Endothelial cell (in vitro differentiated cells): ENCODE measurements at regions not wholly inside any gene's neighbourhood (a gene's known extent, or its start where the extent isn't known, plus 50 kb on each side); places are given as distances from the start of the nearest gene placed in this dataset.

Experiments
- DNase-seq: peaks from one replicate; pipeline ENCODE4 v3.0.0; 2021; ENCODE audit warnings: low spot score
- H3K27ac Mint-ChIP-seq: one replicate; pipeline ENCODE4 v1.8.0; 2021; ENCODE audit warnings: mixed read lengths, inconsistent platforms; ENCODE audit not compliant: unreplicated experiment
- H3K27me3 Mint-ChIP-seq: one replicate; pipeline ENCODE4 v1.8.0; 2021; ENCODE audit warnings: mild to moderate bottlenecking, moderate library complexity, mixed read lengths, inconsistent platforms; ENCODE audit not compliant: unreplicated experiment
- H3K36me3 Mint-ChIP-seq: one replicate; pipeline ENCODE4 v1.8.0; 2021; ENCODE audit warnings: mild to moderate bottlenecking, low read depth, mixed read lengths, inconsistent platforms; ENCODE audit not compliant: unreplicated experiment
- H3K4me1 Mint-ChIP-seq: one replicate; pipeline ENCODE4 v1.8.0; 2021; ENCODE audit warnings: mild to moderate bottlenecking, mixed read lengths, inconsistent platforms; ENCODE audit not compliant: unreplicated experiment
- H3K4me3 Mint-ChIP-seq: one replicate; pipeline ENCODE4 v1.8.0; 2021; ENCODE audit warnings: mild to moderate bottlenecking, mixed read lengths, inconsistent platforms; ENCODE audit not compliant: unreplicated experiment
- H3K9me3 Mint-ChIP-seq: one replicate; pipeline ENCODE4 v1.8.0; 2021; ENCODE audit warnings: mixed read lengths, inconsistent platforms; ENCODE audit not compliant: unreplicated experiment
- TF ChIP-seq, protein P1 (sequence below): fragments of 200-600 bp; sonication (generic); IDR thresholded peaks from one replicate; pipeline ENCODE4 v1.5.0; 2021; ENCODE audit warnings: antibody characterized with exemption; ENCODE audit not compliant: unreplicated experiment

DNA sequence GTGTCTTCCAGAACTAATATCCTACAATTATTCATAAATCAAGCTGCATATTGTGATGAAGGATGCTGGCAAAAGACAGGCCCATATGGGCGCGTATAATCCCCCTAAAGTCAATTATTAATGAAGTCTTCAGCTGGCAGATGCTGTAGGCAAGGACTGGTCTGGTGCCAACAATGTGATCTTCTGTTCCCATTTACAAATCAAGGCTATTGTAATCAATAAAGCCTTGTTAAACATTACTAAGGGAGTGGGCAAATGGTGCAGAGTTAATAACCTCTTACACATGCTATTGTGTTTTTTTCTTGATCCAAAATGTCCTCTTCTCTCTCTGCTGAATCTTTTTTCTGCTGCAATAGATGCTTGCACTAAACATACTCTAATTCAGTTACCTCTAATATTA lies 119.0 kb downstream of the ALDH8A1 start:
- DNase-seq = no peak
- TF ChIP-seq, protein P1, sequence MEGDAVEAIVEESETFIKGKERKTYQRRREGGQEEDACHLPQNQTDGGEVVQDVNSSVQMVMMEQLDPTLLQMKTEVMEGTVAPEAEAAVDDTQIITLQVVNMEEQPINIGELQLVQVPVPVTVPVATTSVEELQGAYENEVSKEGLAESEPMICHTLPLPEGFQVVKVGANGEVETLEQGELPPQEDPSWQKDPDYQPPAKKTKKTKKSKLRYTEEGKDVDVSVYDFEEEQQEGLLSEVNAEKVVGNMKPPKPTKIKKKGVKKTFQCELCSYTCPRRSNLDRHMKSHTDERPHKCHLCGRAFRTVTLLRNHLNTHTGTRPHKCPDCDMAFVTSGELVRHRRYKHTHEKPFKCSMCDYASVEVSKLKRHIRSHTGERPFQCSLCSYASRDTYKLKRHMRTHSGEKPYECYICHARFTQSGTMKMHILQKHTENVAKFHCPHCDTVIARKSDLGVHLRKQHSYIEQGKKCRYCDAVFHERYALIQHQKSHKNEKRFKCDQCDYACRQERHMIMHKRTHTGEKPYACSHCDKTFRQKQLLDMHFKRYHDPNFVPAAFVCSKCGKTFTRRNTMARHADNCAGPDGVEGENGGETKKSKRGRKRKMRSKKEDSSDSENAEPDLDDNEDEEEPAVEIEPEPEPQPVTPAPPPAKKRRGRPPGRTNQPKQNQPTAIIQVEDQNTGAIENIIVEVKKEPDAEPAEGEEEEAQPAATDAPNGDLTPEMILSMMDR = no peak
- H3K4me3 Mint-ChIP-seq = no peak overlapping the region
- H3K9me3 Mint-ChIP-seq = peaks cover 5% of the 10 kb centered on the region
- no peaks in the 10 kb centered on the region for H3K36me3 Mint-ChIP-seq
- peaks cover 3% of the 10 kb centered on the region for H3K27me3 Mint-ChIP-seq
- peaks cover 7% of the 10 kb centered on the region for H3K4me1 Mint-ChIP-seq
- H3K27ac Mint-ChIP-seq = no peak overlapping the region

DNA sequence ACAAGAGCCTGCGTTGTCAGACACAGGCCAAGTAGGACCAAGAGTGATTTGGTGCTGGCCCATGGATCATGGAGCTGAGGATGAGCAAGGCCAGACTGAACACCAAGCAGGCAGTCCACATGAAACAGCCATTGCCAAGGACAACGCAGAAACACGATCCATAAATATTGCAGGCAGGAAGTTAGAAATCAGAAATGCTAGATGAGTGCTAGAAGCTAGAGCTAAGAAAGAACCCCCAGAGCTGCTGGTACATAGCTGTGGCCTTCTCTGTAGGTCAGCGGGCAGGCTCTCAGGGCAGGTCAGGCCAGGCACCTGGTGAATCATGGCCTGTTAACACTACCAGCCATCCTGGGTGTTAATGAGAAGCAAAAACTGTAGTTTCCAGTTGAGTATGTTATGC lies 119.7 kb downstream of the ALDH8A1 start:
- DNase-seq = no peak
- Mint-ChIP-seq H3K9me3 (peaks cover 5% of the 10 kb centered on the region), H3K36me3 (no peaks in the 10 kb centered on the region), H3K27ac (no peak overlapping the region), H3K4me3 (no peak overlapping the region), H3K4me1 (peaks cover 4% of the 10 kb centered on the region), H3K27me3 (peaks cover 3% of the 10 kb centered on the region)
- TF ChIP-seq, protein P1 = no peak

DNA sequence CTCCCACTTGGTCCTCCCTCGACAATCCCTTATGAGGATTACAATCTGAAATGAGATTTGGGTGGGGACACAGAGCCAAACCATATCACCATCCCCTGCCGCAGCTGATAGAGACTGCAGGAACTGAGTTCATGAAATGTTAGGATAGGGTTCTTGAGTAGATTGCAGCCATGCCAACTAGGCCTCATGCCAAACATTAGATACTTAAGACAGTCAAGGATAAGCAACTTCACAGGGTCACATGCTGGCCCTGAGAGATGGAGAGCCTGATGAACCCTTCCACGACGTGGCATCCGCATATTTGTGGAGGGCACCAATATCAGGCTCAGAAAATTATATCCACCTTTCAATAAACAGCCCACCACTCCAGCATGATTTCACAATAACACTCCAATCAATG lies 121.3 kb downstream of the ALDH8A1 start:
- no peak overlapping the region for H3K27ac Mint-ChIP-seq
- DNase-seq = no peak
- no peak overlapping the region for H3K4me3 Mint-ChIP-seq
- TF ChIP-seq, protein P1 = no peak
- H3K27me3 Mint-ChIP-seq = peaks cover 3% of the 10 kb centered on the region
- H3K36me3 Mint-ChIP-seq = peaks cover 3% of the 10 kb centered on the region
- no peaks in the 10 kb centered on the region for H3K4me1 Mint-ChIP-seq
- H3K9me3 Mint-ChIP-seq = peaks cover 5% of the 10 kb centered on the region

DNA sequence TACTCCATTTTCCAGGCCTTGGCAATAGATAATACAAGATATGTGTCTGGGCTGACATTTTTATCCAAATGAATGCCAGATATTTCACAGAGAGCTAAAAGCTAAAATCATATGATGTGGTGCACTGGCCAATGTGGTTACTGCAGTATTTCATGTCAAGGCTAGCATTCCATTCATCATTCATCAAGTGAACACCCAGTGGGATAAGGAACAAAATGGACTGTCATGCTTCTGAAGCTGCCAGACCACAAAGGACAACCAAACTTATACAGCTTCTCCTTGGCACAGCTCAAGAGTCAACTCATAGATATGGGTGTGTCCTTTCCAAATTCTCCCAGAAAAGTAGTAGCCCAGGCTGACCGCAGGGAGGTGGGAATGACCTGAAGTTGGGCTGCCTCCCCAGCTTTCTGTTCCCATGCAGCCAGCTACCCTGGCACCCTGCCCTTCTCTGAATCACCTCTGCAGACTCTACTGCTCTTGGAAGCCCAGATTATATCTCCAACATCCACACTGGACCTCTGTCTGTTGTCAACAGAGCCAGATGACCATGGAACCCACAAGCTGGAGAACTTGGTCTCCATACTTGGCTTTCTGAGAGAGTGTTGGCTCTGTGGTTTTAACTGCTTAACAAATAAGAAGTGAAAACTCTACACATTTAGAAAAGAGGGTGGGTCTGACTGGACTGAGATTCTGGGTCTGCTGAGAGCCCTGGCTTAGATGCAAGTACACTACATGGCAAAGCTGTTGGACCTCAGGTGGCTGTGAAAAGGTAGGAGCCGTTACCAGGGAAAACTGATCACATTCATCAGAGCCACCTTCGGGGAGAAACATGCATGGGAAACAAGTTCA lies 122.8 kb downstream of the ALDH8A1 start:
- no peak for DNase-seq
- Mint-ChIP-seq H3K9me3 (peaks cover 5% of the 10 kb centered on the region), H3K4me3 (no peak overlapping the region), H3K4me1 (no peaks in the 10 kb centered on the region), H3K27me3 (peaks cover 3% of the 10 kb centered on the region), H3K27ac (no peak overlapping the region), H3K36me3 (peaks cover 3% of the 10 kb centered on the region)
- TF ChIP-seq, protein P1 = no peak

DNA sequence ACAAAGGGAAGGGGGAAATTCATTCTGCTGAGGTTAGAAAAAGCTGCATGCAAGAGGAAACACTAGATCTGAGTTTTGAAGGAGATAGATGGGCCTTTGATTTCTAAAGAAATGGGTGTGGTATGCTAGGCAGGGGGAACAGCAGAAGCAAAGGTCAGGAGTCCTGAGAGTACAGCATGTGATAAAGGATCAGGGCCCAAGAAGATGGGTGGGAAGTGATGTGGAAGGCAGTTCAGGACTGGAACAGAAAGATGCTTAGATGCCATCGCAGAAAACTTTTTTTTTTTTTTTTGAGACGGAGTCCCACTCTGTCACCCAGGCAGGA lies 126.2 kb downstream of the ALDH8A1 start:
- Mint-ChIP-seq H3K4me1 (no peaks in the 10 kb centered on the region), H3K27ac (no peak overlapping the region), H3K27me3 (no peaks in the 10 kb centered on the region), H3K4me3 (no peak overlapping the region), H3K9me3 (peaks cover 5% of the 10 kb centered on the region), H3K36me3 (peaks cover 3% of the 10 kb centered on the region)
- no peak for DNase-seq
- TF ChIP-seq, protein P1 = no peak
